ENCODE measurements at regions not wholly inside any gene's neighbourhood (a gene's known extent, or its start where the extent isn't known, plus 50 kb on each side); places are given as distances from the start of the nearest gene placed in this dataset.

DNA sequence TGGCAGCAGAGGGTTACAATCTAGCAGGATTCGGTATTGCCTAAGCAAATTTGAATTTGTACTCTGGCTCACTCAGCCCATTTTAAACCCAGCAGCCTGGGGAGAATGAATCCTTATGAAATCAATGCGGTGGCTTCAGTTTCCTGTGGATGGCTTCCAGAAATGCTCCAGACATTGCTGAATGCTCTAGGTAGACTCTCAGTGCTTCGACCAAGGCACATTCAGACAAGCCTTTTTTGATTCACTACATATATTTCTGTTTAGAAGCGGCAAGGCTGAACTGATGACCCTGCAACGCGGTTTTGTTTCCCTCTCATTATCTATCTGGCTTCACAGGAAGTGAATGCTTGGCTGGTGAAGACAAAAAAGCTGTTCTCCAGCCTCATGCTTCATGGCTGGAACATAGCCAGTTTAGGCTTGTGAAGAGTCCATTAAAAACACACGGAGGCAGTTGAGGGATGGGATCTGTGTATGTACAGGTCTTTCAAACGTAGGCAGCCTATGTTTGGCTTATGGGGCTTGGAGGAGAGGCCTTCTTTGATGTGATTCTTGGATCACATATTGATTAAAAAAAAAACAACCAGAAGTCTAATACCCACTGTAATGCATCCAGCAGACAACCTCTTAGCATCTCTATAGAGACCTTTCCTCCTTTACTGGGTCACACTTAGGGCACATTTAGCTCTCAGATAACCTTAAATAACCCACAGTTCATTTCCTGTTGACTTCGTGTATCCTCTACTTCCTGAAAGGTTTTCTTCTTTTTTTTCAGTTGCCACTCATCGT is 400.2 kb upstream of the TBL1XR1 start:
- POLR2A ChIA-PET (ENCODE audit: unreplicated experiment), result no interaction called here
- Histone ChIP-seq H4K20me1 (ENCODE audit: low read length) (no peaks in the 10 kb centered on the region), H3K79me2 (ENCODE audit: low read length) (no peaks in the 10 kb centered on the region), H3K4me3 (ENCODE audit: low read length) (no peak overlapping the region), H2AFZ (ENCODE audit: low read length) (peak overlapping the region; percentile 39), H3K27ac (ENCODE audit: low read length) (peak overlapping the region; percentile 78), H3K36me3 (ENCODE audit: low read depth, low read length) (no peaks in the 10 kb centered on the region), H3K27me3 (ENCODE audit: low read length) (no peaks in the 10 kb centered on the region), H3F3A (ENCODE audit: low read length, unreplicated experiment) (peaks cover 3% of the 10 kb centered on the region), H3K9ac (ENCODE audit: low read length) (no peak overlapping the region), H3K4me1 (ENCODE audit: insufficient read depth, low read length) (peaks cover 60% of the 10 kb centered on the region), H3K4me2 (ENCODE audit: low read length) (peak overlapping the region; percentile 62), H3K9me3 (ENCODE audit: low read length) (no peaks in the 10 kb centered on the region), H3K9me2 (replicated peaks; ENCODE audit: low read length) (no peaks in the 10 kb centered on the region)
- TF ChIP-seq EZH2phosphoT487 (IDR thresholded peaks at IDR 0.05; ENCODE audit: borderline replicate concordance, low read length) (no peak), EZH2 (IDR thresholded peaks at IDR 0.05; ENCODE audit: low read length, unreplicated experiment) (no peak)
- TF ChIP-seq, protein P1, sequence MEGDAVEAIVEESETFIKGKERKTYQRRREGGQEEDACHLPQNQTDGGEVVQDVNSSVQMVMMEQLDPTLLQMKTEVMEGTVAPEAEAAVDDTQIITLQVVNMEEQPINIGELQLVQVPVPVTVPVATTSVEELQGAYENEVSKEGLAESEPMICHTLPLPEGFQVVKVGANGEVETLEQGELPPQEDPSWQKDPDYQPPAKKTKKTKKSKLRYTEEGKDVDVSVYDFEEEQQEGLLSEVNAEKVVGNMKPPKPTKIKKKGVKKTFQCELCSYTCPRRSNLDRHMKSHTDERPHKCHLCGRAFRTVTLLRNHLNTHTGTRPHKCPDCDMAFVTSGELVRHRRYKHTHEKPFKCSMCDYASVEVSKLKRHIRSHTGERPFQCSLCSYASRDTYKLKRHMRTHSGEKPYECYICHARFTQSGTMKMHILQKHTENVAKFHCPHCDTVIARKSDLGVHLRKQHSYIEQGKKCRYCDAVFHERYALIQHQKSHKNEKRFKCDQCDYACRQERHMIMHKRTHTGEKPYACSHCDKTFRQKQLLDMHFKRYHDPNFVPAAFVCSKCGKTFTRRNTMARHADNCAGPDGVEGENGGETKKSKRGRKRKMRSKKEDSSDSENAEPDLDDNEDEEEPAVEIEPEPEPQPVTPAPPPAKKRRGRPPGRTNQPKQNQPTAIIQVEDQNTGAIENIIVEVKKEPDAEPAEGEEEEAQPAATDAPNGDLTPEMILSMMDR (conservative IDR thresholded peaks at IDR 0.05; ENCODE audit: low read depth, low read length), result no peak
- intact Hi-C loops (cut with micrococcal nuclease), result loop anchor here (10.0 kb wide), 3 partner anchors 123 to 787 kb away; no protein-coding TSS in a partner anchor
- ATAC-seq (no peak), DNase-seq (no peak)
- no TSS peak for BruUV-seq (replicated peaks)
- CTCF ChIA-PET, result no interaction called here

DNA sequence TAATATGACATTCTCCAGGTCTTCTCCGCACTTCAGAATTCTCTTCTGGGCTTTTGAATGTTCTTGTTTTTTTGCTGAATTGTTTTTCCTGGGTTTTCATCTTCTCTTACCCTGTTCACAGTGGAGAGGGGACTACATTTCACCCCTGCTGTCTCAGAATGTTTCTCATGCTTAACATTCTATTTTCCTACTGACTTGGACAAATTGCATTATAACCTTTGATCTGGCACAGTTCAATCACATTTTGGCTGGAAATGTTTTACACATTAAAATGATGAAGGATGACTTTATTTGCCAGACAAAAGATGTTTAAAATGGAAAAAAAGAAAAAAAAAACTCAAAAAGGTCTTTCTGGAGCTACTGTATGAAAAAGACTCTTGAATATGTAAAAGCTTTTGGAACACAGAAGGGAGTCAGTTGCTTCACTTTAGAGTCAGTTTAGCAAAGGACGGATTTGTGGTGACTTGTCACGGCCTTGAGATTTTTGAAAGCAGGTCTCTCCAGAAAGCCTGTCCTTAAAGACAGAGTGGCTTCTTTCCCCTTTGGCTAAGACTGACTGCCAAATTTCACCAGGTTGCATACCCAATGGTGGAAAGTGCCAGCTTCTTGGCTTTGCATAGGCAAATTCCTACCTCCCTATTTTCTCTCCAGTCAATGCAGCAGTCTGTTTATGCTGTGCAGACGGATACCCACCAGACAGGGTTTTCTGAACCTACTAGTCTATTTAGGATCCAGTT is 401.0 kb upstream of the TBL1XR1 start:
- Histone ChIP-seq H2AFZ (ENCODE audit: low read length) (no peak overlapping the region), H3K79me2 (ENCODE audit: low read length) (no peaks in the 10 kb centered on the region), H3K9me3 (ENCODE audit: low read length) (no peaks in the 10 kb centered on the region), H3K4me3 (ENCODE audit: low read length) (no peak overlapping the region), H3K36me3 (ENCODE audit: low read depth, low read length) (no peaks in the 10 kb centered on the region), H3K27ac (ENCODE audit: low read length) (no peak overlapping the region), H3K4me2 (ENCODE audit: low read length) (no peak overlapping the region), H3K9ac (ENCODE audit: low read length) (no peak overlapping the region), H4K20me1 (ENCODE audit: low read length) (no peaks in the 10 kb centered on the region), H3K9me2 (replicated peaks; ENCODE audit: low read length) (no peaks in the 10 kb centered on the region), H3K27me3 (ENCODE audit: low read length) (no peaks in the 10 kb centered on the region), H3F3A (ENCODE audit: low read length, unreplicated experiment) (peaks cover 3% of the 10 kb centered on the region), H3K4me1 (ENCODE audit: insufficient read depth, low read length) (peaks cover 60% of the 10 kb centered on the region)
- no TSS peak for BruUV-seq (replicated peaks)
- no peak for ATAC-seq
- TF ChIP-seq, protein P1 (conservative IDR thresholded peaks at IDR 0.05; ENCODE audit: low read depth, low read length), result no peak
- TF ChIP-seq EZH2phosphoT487 (IDR thresholded peaks at IDR 0.05; ENCODE audit: borderline replicate concordance, low read length) (no peak), EZH2 (IDR thresholded peaks at IDR 0.05; ENCODE audit: low read length, unreplicated experiment) (no peak)
- DNase-seq, result no peak
- CTCF ChIA-PET, result interaction anchor here (0.6 kb wide), 1 partner anchor 17 kb away, joined by 7 read pairs; no protein-coding TSS in a partner anchor
- intact Hi-C loops (cut with micrococcal nuclease), result loop anchor here (10.0 kb wide), 3 partner anchors 123 to 787 kb away; no protein-coding TSS in a partner anchor
- POLR2A ChIA-PET (ENCODE audit: unreplicated experiment), result no interaction called here

Data from PC-3 (cell line).